SK-N-SH treated with all-trans-retinoic acid at 6 μM for 48 hours (cell line): ENCODE measurements at regions not wholly inside any gene's neighbourhood (a gene's known extent, or its start where the extent isn't known, plus 50 kb on each side); places are given as distances from the start of the nearest gene placed in this dataset.

Experiments used
- ARNTL ChIP-seq: fragments of 450-650 bp; formaldehyde crosslinking; IDR thresholded peaks from 2 replicates; pipeline ENCODE4 v1.5.0; 2020; ENCODE audit warnings: low read depth, mild to moderate bottlenecking, moderate library complexity, borderline replicate concordance
- TSHZ2 ChIP-seq: fragments of 250-450 bp; sonication (Bioruptor Pico); IDR thresholded peaks from 2 replicates; pipeline ENCODE4 v1.5.0; 2020; ENCODE audit warnings: mild to moderate bottlenecking, moderate library complexity

- TF ChIP-seq ARNTL (CRISPR knock-in tag) (no peak), TSHZ2 (CRISPR knock-in tag) (no peak)
Observed at GRCh38 chr10:4617589-4617988, 208.4 kb upstream of the AKR1E2 start.
